Fibroblast of lung (primary cell): ENCODE measurements at regions not wholly inside any gene's neighbourhood (a gene's known extent, or its start where the extent isn't known, plus 50 kb on each side); places are given as distances from the start of the nearest gene placed in this dataset.

Source experiments
- CTCF ChIP-seq, 2 donors: IDR thresholded peaks in 1 of 2; conservative IDR thresholded peaks in 1 of 2; 1 replicate in 1 of 2; 2 replicates in 1 of 2; pipeline ENCODE4 v1.5.1; 2011 to 2012; ENCODE audit warnings: low read length in 2 of 2, control low read depth in 1 of 2, inconsistent platforms in 1 of 2, low read depth in 1 of 2, mild to moderate bottlenecking in 1 of 2
- EZH2 ChIP-seq: IDR thresholded peaks from 2 replicates; pipeline ENCODE4 v1.5.1; 2012; ENCODE audit warnings: low read length, control low read depth, mild to moderate bottlenecking; ENCODE audit errors: missing control alignments

GRCh38 chr16:86343796-86344585 lies 166.3 kb upstream of the FOXF1 start:
- no peak for TF ChIP-seq CTCF (conservative IDR thresholded peaks at IDR 0.05 in 1 of 2, IDR thresholded peaks at IDR 0.05 in 1 of 2; ENCODE audit: low read depth in 1 of 2, low read length in 2 of 2)
- no peak for TF ChIP-seq EZH2
